ENCODE measurements at regions not wholly inside any gene's neighbourhood (a gene's known extent, or its start where the extent isn't known, plus 50 kb on each side); places are given as distances from the start of the nearest gene placed in this dataset.
A peak's percentile ranks its signal among the peaks of the same experiment; 100 is the strongest.

DNA sequence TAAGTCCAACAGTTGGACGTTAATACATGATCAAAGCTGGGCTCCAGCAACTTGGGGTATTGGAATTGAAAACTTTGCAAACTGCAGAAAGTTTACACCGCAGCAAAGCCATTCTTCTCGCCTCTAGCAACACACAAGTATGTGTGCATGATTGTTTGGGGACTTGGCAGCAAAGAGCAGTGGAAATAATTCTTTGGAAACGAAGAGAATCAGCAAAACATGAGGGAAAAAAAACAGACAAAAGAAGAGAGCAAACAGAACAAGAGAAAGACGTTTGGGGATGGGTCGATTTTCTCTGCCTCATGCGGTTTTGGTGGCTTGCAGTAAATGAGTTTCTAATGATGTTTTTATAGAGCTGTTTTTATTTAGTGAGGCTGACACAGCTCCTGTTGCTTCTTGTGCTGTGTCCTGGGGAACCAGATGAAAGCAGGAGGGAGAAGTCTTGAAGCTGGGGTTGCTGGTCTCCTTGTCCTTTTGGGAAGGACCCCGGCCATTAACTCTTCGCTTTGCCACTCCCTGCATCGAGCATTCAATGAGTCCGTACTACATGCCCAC lies 502.9 kb downstream of the GRIN2A start:
- Histone ChIP-seq H3K27ac (ENCODE audit: low read length) (no peak overlapping the region), H3K4me3 (ENCODE audit: low read length) (no peak overlapping the region), H2AFZ (ENCODE audit: low read length) (no peak overlapping the region), H3K27me3 (replicated peaks; ENCODE audit: insufficient read depth, low read length) (no peaks in the 10 kb centered on the region), H3F3A (ENCODE audit: insufficient read depth, low read length) (no peaks in the 10 kb centered on the region), H3K4me1 (ENCODE audit: low read length) (no peaks in the 10 kb centered on the region), H4K20me1 (ENCODE audit: insufficient read depth, low read length) (no peaks in the 10 kb centered on the region), H3K9me2 (replicated peaks; ENCODE audit: insufficient read depth, low read length) (no peaks in the 10 kb centered on the region), H3K9ac (ENCODE audit: low read length) (no peak overlapping the region), H3K36me3 (replicated peaks; ENCODE audit: insufficient read depth, low read length) (no peaks in the 10 kb centered on the region), H3K4me2 (ENCODE audit: low read depth, low read length) (no peak overlapping the region), H3K9me3 (replicated peaks; ENCODE audit: insufficient read depth, low read length) (no peaks in the 10 kb centered on the region), H3K79me2 (ENCODE audit: low read length) (no peaks in the 10 kb centered on the region)
- DNase-seq = peak; percentile 23
- TF ChIP-seq EZH2phosphoT487 (IDR thresholded peaks at IDR 0.05; ENCODE audit: low read length) = no peak
- no peak for TF ChIP-seq EZH2 (optimal IDR thresholded peaks at IDR 0.05; ENCODE audit: low read depth, low read length)
- TF ChIP-seq CTCF (IDR thresholded peaks at IDR 0.05; ENCODE audit: low read length) = no peak

DNA sequence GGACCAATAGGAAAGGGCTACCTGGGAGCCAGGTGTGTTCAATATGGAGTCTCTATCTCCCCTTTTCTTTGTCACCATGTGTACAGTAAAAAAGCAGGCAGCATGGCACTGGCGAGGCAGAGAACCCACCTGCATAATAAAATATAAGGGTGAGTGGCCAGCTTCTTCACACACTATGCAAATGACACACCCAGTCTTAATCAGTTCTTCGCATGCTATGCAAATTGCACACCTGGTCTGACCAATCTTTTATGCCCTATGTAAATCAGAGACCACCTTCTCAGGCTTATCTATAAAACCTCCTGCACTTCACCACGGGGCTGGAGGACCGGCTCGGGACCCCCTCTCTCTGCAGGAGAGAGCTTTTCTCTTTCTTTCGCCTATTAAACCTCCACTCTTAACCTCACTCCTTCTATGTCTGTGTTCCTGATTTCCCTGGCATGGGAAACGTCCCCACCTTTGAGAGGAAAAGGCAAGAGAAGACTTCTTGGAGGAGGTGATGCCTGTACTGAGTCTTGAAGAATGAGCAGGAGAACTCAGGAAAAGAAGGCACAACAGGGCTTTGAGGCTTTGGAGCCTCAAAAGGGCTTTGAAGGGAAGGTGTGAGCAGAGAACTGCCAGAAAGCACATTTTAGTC lies 502.1 kb downstream of the GRIN2A start:
- Histone ChIP-seq H3K79me2 (ENCODE audit: low read length) (no peaks in the 10 kb centered on the region), H2AFZ (ENCODE audit: low read length) (no peak overlapping the region), H3K9ac (ENCODE audit: low read length) (no peak overlapping the region), H3K9me2 (replicated peaks; ENCODE audit: insufficient read depth, low read length) (no peaks in the 10 kb centered on the region), H3K36me3 (replicated peaks; ENCODE audit: insufficient read depth, low read length) (no peaks in the 10 kb centered on the region), H3K27me3 (replicated peaks; ENCODE audit: insufficient read depth, low read length) (no peaks in the 10 kb centered on the region), H3K27ac (ENCODE audit: low read length) (no peak overlapping the region), H3K4me3 (ENCODE audit: low read length) (no peak overlapping the region), H3F3A (ENCODE audit: insufficient read depth, low read length) (no peaks in the 10 kb centered on the region), H3K9me3 (replicated peaks; ENCODE audit: insufficient read depth, low read length) (no peaks in the 10 kb centered on the region), H3K4me1 (ENCODE audit: low read length) (no peaks in the 10 kb centered on the region), H3K4me2 (ENCODE audit: low read depth, low read length) (no peak overlapping the region), H4K20me1 (ENCODE audit: insufficient read depth, low read length) (no peaks in the 10 kb centered on the region)
- TF ChIP-seq EZH2 (optimal IDR thresholded peaks at IDR 0.05; ENCODE audit: low read depth, low read length) = no peak
- TF ChIP-seq EZH2phosphoT487 (IDR thresholded peaks at IDR 0.05; ENCODE audit: low read length) = no peak
- no peak for TF ChIP-seq CTCF (IDR thresholded peaks at IDR 0.05; ENCODE audit: low read length)
- no peak for DNase-seq

DNA sequence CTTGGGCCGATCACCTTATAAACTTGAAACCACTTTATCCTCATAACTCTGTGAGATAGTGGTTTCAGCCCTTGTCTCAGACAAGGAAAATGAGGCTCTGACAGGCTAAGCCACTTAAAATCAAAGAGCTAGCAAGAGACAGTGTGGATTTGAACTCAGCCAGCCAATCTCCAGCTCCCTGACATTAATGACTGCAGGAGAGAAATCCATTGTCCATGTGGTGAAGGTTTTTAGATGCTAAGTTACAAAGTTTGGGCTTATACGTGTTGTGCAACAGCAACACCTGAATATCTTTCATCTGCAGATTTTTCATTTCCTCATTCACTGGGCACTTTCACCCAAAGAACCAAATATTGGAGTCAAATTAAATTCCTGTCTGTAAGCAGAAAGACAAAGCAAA lies 501.3 kb downstream of the GRIN2A start:
- no peak overlapping the region for H3K4me3 ChIP-seq (ENCODE audit: low read length)
- no peak overlapping the region for H3K9ac ChIP-seq (ENCODE audit: low read length)

More for the DNA sequence above, 501.3 kb downstream of the GRIN2A start:
- TF ChIP-seq EZH2 (optimal IDR thresholded peaks at IDR 0.05; ENCODE audit: low read depth, low read length) (no peak), CTCF (IDR thresholded peaks at IDR 0.05; ENCODE audit: low read length) (no peak), EZH2phosphoT487 (IDR thresholded peaks at IDR 0.05; ENCODE audit: low read length) (no peak)
- no peak overlapping the region for H3K27ac ChIP-seq (ENCODE audit: low read length)
- no peaks in the 10 kb centered on the region for H3K36me3 ChIP-seq (replicated peaks; ENCODE audit: insufficient read depth, low read length)
- H3K79me2 ChIP-seq (ENCODE audit: low read length) = no peaks in the 10 kb centered on the region
- H3K9me2 ChIP-seq (replicated peaks; ENCODE audit: insufficient read depth, low read length) = no peaks in the 10 kb centered on the region
- no peaks in the 10 kb centered on the region for H3K4me1 ChIP-seq (ENCODE audit: low read length)
- no peak overlapping the region for H3K4me2 ChIP-seq (ENCODE audit: low read depth, low read length)
- DNase-seq = no peak
- no peaks in the 10 kb centered on the region for H4K20me1 ChIP-seq (ENCODE audit: insufficient read depth, low read length)
- H3K9me3 ChIP-seq (replicated peaks; ENCODE audit: insufficient read depth, low read length) = no peaks in the 10 kb centered on the region
- H3F3A ChIP-seq (ENCODE audit: insufficient read depth, low read length) = no peaks in the 10 kb centered on the region
- no peak overlapping the region for H2AFZ ChIP-seq (ENCODE audit: low read length)
- no peaks in the 10 kb centered on the region for H3K27me3 ChIP-seq (replicated peaks; ENCODE audit: insufficient read depth, low read length)
